ENCODE measurements at regions not wholly inside any gene's neighbourhood (a gene's known extent, or its start where the extent isn't known, plus 50 kb on each side); places are given as distances from the start of the nearest gene placed in this dataset.

DNA sequence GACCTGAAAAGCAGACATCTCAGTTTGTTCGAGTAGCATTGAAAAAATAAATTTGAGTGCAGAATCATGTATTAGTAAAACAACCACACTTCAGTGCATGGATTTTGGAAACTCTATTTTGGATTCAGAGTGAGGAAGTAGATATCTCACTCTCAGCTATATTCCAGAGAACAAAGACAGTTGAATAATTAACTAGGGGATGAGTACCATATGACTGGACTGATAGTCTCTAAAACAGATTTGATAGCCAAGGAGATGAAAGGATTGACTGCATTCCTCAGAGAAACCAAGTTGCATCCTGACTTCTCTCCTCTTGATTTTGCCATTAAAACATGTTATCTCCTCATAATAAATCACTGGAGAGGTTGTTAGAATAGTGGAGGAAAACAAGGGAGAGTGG, 268.4 kb upstream of the SP4 start:
- TF ChIP-seq, protein P1, sequence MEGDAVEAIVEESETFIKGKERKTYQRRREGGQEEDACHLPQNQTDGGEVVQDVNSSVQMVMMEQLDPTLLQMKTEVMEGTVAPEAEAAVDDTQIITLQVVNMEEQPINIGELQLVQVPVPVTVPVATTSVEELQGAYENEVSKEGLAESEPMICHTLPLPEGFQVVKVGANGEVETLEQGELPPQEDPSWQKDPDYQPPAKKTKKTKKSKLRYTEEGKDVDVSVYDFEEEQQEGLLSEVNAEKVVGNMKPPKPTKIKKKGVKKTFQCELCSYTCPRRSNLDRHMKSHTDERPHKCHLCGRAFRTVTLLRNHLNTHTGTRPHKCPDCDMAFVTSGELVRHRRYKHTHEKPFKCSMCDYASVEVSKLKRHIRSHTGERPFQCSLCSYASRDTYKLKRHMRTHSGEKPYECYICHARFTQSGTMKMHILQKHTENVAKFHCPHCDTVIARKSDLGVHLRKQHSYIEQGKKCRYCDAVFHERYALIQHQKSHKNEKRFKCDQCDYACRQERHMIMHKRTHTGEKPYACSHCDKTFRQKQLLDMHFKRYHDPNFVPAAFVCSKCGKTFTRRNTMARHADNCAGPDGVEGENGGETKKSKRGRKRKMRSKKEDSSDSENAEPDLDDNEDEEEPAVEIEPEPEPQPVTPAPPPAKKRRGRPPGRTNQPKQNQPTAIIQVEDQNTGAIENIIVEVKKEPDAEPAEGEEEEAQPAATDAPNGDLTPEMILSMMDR (IDR thresholded peaks at IDR 0.05; ENCODE audit: extremely low read depth in 1 of 2, insufficient read depth in 1 of 2, low read depth in 1 of 2, low read length in 2 of 2) = no peak
- TF ChIP-seq POLR2AphosphoS5 (IDR thresholded peaks at IDR 0.05; ENCODE audit: insufficient read depth, low read depth, low read length) (no peak), POLR2A (IDR thresholded peaks at IDR 0.05; ENCODE audit: low read depth, low read length) (no peak), EZH2 (IDR thresholded peaks at IDR 0.05; ENCODE audit: borderline replicate concordance, low read depth, low read length, severe bottlenecking) (no peak), FOS (IDR thresholded peaks at IDR 0.05; ENCODE audit: borderline replicate concordance, insufficient read depth, low read length) (no peak), MYC (IDR thresholded peaks at IDR 0.05; ENCODE audit: low read depth, low read length) (no peak), JUN (IDR thresholded peaks at IDR 0.05; ENCODE audit: borderline replicate concordance, insufficient read depth, insufficient read length, low read depth) (no peak), GATA2 (IDR thresholded peaks at IDR 0.05; ENCODE audit: insufficient read depth, insufficient read length, low read depth, low read length) (no peak)
- TF ChIP-seq, protein P2, sequence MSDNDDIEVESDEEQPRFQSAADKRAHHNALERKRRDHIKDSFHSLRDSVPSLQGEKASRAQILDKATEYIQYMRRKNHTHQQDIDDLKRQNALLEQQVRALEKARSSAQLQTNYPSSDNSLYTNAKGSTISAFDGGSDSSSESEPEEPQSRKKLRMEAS (IDR thresholded peaks at IDR 0.05; ENCODE audit: insufficient read depth, insufficient read length) = no peak

Measured in endothelial cell of umbilical vein (primary cell).